ENCODE measurements at regions not wholly inside any gene's neighbourhood (a gene's known extent, or its start where the extent isn't known, plus 50 kb on each side); places are given as distances from the start of the nearest gene placed in this dataset.

DNA sequence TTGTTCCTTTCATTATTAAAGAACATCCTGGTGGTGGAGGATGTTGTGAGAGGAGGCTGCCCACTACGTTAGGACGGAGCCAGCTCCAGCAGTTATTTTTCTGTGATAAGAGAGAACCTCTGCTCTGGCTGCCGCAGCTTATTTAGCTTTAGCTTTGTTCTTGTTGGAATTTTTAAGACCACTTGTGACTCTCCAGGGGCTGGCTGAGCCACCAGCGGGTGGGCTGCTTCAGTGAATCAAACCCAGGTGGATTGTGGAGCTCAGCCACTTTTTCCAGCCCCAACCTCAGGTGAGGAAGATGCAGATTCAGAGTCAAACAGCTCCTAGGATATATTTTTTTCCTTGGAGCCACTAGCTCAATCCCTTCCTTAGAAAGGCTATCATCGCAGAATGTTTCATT lies 83.1 kb upstream of the CTTNBP2NL start:
- Mint-ChIP-seq H3K4me1 (ENCODE audit: low read depth) (no peaks in the 10 kb centered on the region), H3K36me3 (ENCODE audit: low read depth) (peaks cover 2% of the 10 kb centered on the region), H3K4me3 (ENCODE audit: unreplicated experiment) (no peak overlapping the region), H3K9me3 (ENCODE audit: low read depth) (no peaks in the 10 kb centered on the region), H3K27ac (ENCODE audit: unreplicated experiment) (no peak overlapping the region), H3K27me3 (ENCODE audit: low read depth) (peaks cover 45% of the 10 kb centered on the region)
- DNase-seq (ENCODE audit: low spot score): no peak
- TF ChIP-seq CTCF (IDR thresholded peaks at IDR 0.05): no peak

DNA sequence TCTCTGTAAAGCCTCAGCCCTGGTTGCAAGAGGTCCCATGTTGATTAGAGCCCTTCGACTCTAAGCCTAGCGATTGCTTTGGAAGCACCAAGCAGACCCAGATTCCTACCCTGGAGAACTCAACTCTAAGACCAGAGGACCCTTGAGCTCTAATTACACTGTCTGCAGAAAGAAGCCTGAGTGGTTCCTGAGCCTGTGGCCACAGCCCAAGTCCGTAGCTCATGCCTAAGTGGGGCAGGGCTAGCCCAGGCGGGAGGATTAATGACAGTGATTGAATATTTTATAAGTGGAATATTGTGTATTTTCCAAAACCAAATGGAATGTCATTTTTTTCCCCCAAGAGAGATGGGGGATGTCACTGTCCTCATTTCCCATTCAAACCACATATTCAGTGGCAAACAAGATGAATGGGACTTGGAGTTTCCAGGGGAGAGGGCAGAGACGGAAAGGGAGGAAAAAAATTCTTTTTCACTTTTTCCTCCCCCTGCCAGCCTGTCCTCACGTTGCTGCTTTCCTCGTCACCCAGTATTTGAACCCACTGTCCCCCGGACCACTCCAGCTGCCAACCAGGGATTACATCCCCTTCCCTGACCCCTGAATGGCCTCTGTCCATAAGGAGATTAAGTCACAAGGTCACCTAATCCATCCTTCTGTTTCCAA lies 79.6 kb upstream of the CTTNBP2NL start:
- no peak overlapping the region for H3K27ac Mint-ChIP-seq (ENCODE audit: unreplicated experiment)
- TF ChIP-seq CTCF (IDR thresholded peaks at IDR 0.05): no peak
- peaks cover 39% of the 10 kb centered on the region for H3K27me3 Mint-ChIP-seq (ENCODE audit: low read depth)
- no peaks in the 10 kb centered on the region for H3K4me1 Mint-ChIP-seq (ENCODE audit: low read depth)
- peaks cover 2% of the 10 kb centered on the region for H3K36me3 Mint-ChIP-seq (ENCODE audit: low read depth)
- H3K9me3 Mint-ChIP-seq (ENCODE audit: low read depth): no peaks in the 10 kb centered on the region
- H3K4me3 Mint-ChIP-seq (ENCODE audit: unreplicated experiment): no peak overlapping the region
- DNase-seq (ENCODE audit: low spot score): no peak

- no peak for TF ChIP-seq CTCF (IDR thresholded peaks at IDR 0.05)
- Mint-ChIP-seq H3K9me3 (ENCODE audit: low read depth) (no peaks in the 10 kb centered on the region), H3K4me3 (ENCODE audit: unreplicated experiment) (no peak overlapping the region), H3K4me1 (ENCODE audit: low read depth) (no peaks in the 10 kb centered on the region), H3K36me3 (ENCODE audit: low read depth) (peaks cover 2% of the 10 kb centered on the region), H3K27me3 (ENCODE audit: low read depth) (peaks cover 38% of the 10 kb centered on the region), H3K27ac (ENCODE audit: unreplicated experiment) (no peak overlapping the region)
- DNase-seq (ENCODE audit: low spot score): no peak
These were observed 78.9 kb upstream of the CTTNBP2NL start for GRCh38 chr1:112317140-112317539.

DNA sequence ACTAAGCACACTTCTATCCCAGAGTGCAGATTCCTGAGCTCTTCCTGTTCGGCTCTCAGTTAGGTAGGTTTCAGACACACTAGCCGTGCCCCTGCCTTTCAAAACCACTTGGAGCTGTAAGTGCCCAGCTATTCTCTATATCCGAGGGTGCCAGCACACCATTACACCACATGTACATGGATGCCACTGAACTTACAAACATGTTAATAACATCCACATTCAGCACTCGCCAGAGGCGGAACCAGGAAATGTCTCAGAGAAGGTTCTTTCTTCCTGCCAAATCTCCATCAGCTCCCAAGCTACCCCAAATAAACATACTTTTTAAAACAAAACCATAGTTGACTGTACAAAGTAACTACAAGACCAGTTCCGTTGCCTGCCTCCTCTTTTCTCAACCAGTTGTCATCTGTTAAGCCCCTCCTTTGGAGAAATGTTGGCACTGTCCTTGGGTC lies 78.4 kb upstream of the CTTNBP2NL start:
- no peak for TF ChIP-seq CTCF (IDR thresholded peaks at IDR 0.05)
- Mint-ChIP-seq H3K9me3 (ENCODE audit: low read depth) (no peaks in the 10 kb centered on the region), H3K27ac (ENCODE audit: unreplicated experiment) (no peak overlapping the region), H3K27me3 (ENCODE audit: low read depth) (peaks cover 40% of the 10 kb centered on the region), H3K4me1 (ENCODE audit: low read depth) (no peaks in the 10 kb centered on the region), H3K4me3 (ENCODE audit: unreplicated experiment) (no peak overlapping the region), H3K36me3 (ENCODE audit: low read depth) (peaks cover 2% of the 10 kb centered on the region)
- DNase-seq (ENCODE audit: low spot score): no peak

DNA sequence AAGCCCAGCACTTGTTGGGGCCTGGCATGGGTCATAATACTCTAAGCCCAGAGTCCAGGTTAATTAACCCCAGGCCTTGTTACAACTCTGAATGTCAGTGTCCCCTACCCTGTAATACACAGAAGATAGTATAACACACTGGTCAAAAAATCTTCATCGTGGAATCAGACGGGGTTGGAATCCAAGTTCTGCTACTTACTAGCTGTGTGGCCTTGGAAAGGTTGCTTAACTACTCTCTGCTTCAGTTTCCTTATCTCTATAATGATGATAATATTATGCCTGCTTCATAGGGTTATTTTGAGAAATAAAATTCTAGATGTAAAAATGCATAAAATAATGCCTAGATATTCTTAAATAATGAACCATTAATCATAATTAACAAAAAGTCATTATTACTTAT lies 77.8 kb upstream of the CTTNBP2NL start:
- H3K27me3 Mint-ChIP-seq (ENCODE audit: low read depth): peaks cover 42% of the 10 kb centered on the region
- no peak for DNase-seq (ENCODE audit: low spot score)
- H3K36me3 Mint-ChIP-seq (ENCODE audit: low read depth): peaks cover 2% of the 10 kb centered on the region
- no peaks in the 10 kb centered on the region for H3K9me3 Mint-ChIP-seq (ENCODE audit: low read depth)
- no peak overlapping the region for H3K27ac Mint-ChIP-seq (ENCODE audit: unreplicated experiment)
- H3K4me3 Mint-ChIP-seq (ENCODE audit: unreplicated experiment): no peak overlapping the region
- no peaks in the 10 kb centered on the region for H3K4me1 Mint-ChIP-seq (ENCODE audit: low read depth)
- TF ChIP-seq CTCF (IDR thresholded peaks at IDR 0.05): no peak
